GM12878 (cell line): ENCODE measurements at regions not wholly inside any gene's neighbourhood (a gene's known extent, or its start where the extent isn't known, plus 50 kb on each side); places are given as distances from the start of the nearest gene placed in this dataset.

Source experiments
- EZH2 ChIP-seq: IDR thresholded peaks from 2 replicates; pipeline ENCODE4 v1.6.1; 2012; ENCODE audit warnings: low read depth, mild to moderate bottlenecking, control low read depth, inconsistent platforms, low read length, borderline replicate concordance; ENCODE audit not compliant: control insufficient read depth
- JUND ChIP-seq: IDR thresholded peaks from 2 replicates; pipeline ENCODE4 v1.6.1; 2012; ENCODE audit warnings: low read depth, mild to moderate bottlenecking, low read length, improper control_type of control experiment, moderate library complexity
- MAX ChIP-seq: IDR thresholded peaks from 2 replicates; pipeline ENCODE4 v1.6.1; 2012; ENCODE audit warnings: low read depth, low read length, improper control_type of control experiment
- SP1 ChIP-seq: IDR thresholded peaks from one replicate; pipeline ENCODE4 v1.6.1; 2011; ENCODE audit warnings: low read depth, low read length
- TF ChIP-seq, protein P1 (sequence below), 3 experiments: IDR thresholded peaks in 2 of 3; conservative IDR thresholded peaks in 1 of 3; 2 replicates each; pipeline ENCODE4 v1.5.1; 2011; ENCODE audit warnings: low read depth in 3 of 3, low read length in 3 of 3, mild to moderate bottlenecking in 3 of 3, control low read depth in 2 of 3, moderate library complexity in 2 of 3, inconsistent platforms in 1 of 3, mixed read lengths in 1 of 3; ENCODE audit not compliant: control insufficient read depth in 2 of 3, insufficient read depth in 1 of 3; ENCODE audit errors: extremely low read depth in 1 of 3

- TF ChIP-seq, protein P1, sequence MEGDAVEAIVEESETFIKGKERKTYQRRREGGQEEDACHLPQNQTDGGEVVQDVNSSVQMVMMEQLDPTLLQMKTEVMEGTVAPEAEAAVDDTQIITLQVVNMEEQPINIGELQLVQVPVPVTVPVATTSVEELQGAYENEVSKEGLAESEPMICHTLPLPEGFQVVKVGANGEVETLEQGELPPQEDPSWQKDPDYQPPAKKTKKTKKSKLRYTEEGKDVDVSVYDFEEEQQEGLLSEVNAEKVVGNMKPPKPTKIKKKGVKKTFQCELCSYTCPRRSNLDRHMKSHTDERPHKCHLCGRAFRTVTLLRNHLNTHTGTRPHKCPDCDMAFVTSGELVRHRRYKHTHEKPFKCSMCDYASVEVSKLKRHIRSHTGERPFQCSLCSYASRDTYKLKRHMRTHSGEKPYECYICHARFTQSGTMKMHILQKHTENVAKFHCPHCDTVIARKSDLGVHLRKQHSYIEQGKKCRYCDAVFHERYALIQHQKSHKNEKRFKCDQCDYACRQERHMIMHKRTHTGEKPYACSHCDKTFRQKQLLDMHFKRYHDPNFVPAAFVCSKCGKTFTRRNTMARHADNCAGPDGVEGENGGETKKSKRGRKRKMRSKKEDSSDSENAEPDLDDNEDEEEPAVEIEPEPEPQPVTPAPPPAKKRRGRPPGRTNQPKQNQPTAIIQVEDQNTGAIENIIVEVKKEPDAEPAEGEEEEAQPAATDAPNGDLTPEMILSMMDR (IDR thresholded peaks at IDR 0.05 in 2 of 3, conservative IDR thresholded peaks at IDR 0.05 in 1 of 3; ENCODE audit: control insufficient read depth in 2 of 3, extremely low read depth in 1 of 3, insufficient read depth in 1 of 3, low read depth in 3 of 3, low read length in 3 of 3), result no peak
- TF ChIP-seq JUND (no peak), MAX (no peak), EZH2 (no peak), SP1 (no peak)
These were observed 407.1 kb upstream of the FRG1 start for GRCh38 chr4:189533603-189534002.
